SKM-1 (cell line): ENCODE measurements at regions not wholly inside any gene's neighbourhood (a gene's known extent, or its start where the extent isn't known, plus 50 kb on each side); places are given as distances from the start of the nearest gene placed in this dataset.
"Not testable (repeated sequence)": the region's sequence is repeated elsewhere in the genome, so short reads cannot be mapped to it uniquely, and the experiment has no call there.

Source experiments
- DNase-seq: peaks from one replicate; lab custom pipeline; 2025; ENCODE audit not compliant: unreplicated experiment; lab: John Stamatoyannopoulos, UW

DNA sequence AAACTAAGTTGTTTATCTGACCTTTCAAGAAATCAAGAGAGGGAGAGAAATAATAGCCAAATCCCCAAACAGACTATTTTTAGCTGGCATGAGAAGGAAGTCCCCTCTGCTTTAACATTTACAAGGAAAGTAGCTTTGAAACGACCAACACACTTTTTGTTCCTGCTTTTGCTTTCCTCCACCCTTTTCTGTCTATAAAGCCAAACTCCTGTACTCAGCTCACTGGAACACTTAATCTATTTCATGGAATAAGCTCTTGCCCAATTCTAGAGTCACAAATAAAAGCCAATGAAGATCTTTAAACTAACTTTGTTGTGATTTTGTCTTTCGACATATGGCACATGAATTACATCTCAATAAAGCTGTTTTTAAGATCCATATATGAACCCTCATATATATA, 86.8 kb upstream of the CCDC71L start:
- no peak for DNase-seq

DNA sequence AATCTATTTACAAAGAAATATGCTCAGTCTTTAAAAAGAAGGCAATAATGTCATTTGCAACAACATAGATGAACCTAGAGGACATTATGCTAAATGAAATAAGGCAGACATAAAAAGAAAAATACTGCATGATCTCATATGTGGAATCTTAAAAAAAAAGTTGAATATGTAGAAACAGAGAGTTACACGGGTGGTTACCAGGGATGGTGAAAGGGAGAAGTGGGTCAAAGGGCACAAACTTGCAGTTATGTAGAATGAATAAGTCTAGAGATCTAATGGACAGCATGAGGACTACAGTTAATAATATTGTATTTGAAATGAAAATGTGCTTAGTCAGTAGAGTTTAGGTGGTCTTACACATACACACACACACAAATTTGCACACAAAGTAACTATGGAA, 88.2 kb upstream of the CCDC71L start:
- no peak for DNase-seq

DNA sequence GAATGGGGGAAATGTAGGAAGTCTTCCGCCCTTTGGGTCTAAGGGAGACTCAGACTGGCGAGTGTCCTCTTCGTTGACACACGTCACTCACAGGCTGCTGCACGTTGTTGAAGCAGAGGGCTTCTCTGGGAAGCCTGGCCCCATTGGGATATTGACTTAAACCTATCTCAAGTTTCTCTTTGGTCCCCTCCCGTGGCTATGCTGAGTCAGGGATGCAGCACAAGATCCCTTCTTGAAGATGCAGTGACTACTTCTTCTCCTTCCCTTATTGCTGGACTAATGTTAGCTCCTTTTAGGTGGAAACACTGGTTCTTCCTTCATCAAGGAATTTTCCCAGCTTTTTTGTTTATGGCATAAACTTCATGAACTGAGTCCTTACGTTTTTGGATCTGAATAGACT, 89.8 kb upstream of the CCDC71L start:
- no peak for DNase-seq

DNA sequence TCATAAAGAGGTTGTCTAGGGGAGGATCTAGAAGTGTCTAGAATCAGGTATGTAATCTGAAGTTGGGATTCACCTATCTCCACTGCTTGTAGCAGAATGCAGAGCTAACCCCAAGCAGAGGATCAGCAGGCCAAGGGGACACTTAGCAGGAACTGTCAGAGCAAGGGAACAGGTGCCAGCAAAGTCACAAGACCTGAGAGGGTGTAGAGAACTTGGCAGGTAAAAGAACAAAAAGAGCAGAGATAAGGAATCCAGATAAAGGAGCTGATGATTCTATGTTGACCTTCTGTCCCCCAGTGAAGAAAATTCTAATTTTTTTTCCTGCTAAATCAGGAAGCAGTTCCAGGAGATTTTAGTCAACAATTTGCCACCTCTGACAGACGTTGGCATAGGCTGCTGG, 91.4 kb upstream of the CCDC71L start:
- DNase-seq: no peak

DNA sequence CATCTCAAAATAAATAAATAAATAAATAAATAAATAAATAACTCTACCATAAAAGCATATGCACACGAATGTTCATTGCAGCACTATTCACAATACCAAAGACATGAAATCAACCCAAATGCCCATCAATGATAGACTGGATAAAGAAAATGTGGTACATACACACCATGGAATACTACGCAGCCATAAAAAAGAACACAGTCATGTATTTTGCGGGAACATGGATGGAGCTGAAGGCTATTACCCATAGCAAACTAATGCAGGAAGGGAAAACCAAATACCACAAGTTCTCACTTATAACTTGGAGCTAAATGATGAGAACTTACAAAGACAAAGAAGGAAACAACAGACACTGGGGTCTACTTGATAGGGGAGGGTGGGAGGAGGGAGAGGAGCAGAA, 94.1 kb upstream of the CCDC71L start:
- not testable (repeated sequence) for DNase-seq

DNA sequence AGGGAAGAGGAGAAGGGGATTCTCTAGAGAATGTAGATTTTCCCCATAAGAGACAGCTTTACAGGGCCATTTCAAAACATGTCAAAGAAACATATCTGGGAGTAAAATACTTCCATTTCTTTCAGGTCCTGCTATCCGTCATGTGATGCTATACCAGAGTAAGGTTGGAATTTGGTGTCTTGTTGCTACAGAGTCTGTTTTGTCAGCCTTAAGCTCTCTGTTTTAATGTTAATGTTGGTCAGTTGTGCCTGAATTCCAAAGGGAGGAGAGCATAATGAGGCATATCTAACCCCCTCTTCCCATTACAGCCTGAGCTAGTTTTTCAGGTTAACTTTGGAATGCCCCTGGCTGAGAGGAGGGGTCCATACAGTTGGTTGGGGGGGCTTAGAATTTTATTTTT, 94.7 kb upstream of the CCDC71L start:
- no peak for DNase-seq

DNA sequence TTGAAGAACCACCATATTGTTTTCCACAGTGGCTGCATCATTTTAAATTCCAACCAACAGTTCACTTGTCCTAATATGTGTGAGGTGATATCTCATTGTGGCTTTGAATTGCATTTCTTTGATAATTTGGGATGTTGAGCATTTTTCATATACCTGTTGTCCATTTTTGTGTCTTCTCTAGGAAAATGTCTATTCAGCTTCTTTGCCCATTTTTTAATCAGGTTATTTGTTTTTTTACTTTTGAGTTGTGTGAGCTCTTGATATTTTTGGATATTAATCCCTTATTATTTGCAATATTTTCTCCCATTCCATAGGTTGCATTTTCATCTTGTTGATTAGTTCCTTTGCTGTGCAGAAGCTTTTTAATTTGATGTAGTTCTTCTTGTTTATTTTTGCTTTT, 95.1 kb upstream of the CCDC71L start:
- DNase-seq: no peak

DNA sequence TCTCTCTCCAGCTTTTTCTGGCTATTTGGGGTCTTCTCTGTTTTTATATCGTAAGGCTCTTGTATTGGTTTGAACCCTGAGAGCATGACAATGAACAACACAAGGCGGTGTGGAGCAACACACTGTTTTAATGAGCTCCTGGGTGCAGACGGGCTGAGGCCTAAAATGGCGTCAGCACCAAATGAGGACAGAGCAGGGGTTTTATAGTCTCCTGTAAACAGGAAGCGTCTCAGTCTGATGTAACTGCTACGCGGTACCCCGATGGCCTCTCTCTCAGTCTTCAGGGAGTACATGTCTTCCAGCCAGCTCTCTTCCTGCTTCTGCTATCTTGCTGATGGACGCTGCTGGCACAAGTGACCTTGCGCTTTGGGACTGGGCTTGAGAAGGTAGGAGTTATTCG, 95.9 kb upstream of the CCDC71L start:
- DNase-seq: no peak

DNA sequence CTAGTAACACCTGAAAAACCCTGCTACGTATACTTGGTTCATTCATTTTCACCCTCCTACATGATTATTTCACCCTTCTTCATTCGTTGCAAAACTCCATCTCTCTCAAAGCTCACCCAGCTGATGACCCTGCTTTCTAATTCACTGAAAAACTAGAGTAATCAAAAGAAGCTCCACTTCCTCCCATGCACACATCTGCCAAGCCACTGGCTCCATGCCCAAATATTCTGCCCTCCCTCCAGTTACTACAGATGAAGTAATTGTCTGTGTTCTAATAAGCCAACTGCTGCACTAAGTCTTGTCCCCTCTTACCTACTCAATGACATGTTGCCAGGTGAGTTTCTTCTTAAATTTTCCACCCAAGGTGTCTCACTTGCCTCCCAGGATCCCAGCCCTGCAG, 96.9 kb upstream of the CCDC71L start:
- no peak for DNase-seq

DNA sequence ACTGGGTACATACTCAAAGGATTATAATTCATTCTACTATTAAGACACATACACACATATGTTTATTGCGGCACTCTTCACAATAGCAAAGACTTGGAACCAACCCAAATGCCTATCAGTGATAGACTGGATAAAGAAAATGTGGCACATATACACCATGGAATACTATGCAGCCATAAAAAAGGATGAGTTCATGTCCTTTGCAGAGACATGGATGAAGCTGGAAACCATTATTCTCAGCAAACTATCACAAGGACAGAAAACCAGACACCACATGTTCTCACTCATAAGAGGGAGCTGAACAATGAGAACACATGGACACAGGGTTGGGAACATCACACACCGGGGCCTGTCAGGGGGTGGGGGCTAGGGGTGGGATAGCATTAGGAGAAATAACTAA, 101.9 kb upstream of the CCDC71L start:
- DNase-seq: not testable (repeated sequence)

DNA sequence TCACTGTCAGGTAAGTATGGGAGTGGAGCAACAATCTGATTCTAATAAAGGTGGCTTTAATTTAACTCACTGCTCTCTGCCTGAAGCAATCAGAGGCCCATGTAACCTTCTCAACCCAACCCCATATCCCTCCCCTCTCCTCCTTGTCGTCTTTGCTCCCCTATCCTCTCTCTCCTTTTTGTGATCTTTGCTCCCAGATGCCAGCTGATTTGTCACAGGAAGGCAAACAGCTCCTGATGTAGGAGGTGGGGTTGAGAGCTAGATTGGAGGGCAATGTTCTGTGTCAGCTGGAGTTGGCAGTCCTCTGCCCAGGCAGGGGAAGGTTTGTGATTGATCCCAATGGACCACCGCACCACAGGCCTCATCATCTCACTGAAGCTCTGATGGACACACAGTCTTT, 101.4 kb upstream of the PIK3CG start:
- DNase-seq: no peak

DNA sequence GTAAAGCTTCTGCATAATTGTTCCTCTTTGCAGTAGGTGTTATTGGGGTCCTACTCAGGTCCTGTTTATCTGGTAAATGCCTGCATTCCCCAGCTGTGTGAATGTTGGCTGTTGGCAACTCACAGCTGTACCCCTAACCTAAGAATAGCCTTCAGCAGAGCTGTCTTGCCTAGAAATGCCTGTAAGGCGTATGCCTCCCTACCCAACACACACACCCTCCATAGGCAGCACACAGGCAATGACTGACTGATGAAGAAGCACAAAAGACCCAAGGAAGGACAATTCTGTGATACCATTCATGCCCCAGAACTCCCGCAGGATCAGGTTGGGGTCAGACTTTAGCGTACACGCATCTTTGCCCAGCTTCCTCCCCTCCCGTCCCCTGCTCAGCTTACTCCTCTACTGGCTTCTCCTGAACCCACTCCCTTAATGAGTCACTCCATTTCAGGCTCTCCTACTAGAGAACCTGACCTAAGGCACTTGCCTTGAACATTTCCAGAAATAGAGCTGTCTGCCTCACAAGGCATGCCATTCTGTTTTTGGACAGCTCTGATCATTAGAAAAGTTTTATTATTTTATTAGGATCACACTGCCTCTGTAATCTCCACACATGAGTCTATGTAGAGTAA, 99.2 kb upstream of the PIK3CG start:
- DNase-seq: no peak

DNA sequence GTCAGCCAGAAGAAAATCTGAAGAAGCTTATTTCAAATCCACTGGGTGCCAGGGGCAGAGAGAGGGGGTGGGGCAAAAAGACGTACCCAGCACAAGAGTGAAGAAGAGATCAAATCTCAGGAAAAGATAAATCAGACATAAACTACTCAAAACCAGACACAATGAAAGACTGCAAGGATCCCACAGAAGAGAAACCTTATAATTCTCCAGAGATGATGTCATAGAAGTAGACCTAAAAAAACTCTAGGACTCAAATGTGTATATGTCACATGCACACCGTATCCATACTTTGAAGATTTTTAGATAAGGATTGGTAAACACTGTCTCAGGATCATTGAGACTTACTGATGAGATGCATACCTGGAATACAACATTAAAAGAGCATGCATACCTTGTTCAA, 98.5 kb upstream of the PIK3CG start:
- DNase-seq: no peak

DNA sequence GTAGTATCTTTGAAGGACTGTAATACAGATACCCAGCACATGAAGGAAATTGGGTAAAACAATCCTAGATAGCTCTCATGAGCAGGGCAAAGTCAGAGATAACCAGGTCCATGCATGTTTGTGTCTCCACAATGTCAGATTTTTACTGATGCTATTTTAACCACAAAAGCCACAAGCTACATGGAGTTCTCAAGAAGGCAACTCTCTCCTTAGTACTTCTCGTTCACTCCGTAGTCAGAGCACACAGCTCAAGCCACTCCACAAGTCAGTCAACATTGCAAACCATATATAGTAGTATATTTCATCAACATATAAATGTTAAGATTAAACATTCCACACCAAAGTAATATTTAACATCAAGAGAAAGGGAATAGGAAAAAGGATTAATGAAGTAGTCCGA, 98.0 kb upstream of the PIK3CG start:
- no peak for DNase-seq

DNA sequence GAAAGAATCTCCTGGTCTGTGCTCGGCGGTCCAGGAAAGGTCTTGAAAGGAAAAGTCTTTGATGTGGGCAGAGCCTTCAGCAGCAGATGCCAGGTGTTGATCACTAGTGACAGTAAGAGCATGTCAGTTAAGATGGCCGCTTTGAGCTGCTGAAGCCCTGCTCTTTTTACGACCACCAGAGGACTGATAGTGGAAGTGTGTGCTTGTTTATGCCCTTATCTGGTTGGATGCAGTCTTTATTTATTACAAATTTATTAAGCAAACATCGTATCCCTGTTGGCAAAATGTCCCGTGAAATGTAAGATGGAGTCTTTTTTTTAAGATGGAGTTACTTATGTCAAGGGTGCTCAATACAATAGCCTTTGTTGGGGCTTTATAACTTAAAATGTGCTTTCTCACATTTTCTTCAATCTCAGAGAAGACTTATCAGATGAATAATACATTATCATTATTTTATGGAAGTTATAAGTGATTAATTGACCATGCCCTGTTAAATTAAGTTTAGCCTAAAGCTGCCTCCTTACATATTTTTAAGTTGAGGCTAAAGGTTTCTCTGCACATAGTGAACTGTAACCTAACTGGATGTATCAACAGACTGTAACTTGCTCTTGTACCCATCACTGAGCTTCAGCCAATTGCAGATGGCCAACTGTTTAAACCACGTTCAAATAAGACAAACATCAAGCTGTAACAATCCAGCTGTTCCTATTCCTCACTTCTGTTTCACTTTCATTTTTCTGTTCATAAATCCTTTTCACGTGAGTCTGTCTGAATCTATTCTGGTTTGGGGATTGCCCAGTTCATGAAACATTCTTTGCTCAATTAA, 97.4 kb upstream of the PIK3CG start:
- DNase-seq: no peak

DNA sequence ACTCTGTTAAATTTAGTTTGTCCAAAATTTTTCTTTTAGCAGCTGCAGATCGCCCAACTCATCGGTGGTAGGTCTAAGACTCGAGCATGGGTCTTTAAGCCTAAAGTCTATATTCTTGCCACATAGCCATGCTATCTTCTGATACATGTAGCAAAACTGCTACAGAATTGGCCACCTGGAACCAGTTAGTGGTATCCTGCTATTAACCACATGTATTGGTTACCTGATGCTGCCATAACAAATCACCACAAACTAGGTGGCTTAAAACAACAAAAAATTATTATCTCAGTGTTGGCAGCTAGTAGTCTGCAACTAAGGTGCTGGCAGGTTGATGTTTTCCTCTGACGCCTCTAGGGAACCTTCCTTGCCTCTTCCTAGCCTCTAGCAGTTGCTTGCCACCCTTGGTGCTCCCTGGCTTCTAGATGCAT, 96.7 kb upstream of the PIK3CG start:
- DNase-seq: no peak

DNA sequence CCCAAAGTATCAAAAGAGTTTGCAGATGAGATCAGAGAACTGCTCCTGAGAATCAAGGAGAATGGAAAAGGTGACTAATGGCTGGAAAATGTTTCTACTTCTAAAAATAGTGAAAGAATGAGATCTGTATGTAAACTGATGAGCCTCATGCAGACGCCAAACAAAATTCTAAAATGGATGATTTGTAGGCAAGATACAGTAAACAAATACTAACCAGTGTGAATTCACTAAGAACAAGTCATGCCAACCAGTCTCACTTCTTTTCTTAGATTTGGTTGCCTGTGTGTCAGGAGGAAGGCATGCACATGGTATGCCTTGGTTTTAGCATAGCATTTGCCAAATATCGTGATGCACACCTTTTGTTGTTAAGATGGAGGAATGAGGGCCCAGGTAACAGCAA, 94.9 kb upstream of the PIK3CG start:
- no peak for DNase-seq

DNA sequence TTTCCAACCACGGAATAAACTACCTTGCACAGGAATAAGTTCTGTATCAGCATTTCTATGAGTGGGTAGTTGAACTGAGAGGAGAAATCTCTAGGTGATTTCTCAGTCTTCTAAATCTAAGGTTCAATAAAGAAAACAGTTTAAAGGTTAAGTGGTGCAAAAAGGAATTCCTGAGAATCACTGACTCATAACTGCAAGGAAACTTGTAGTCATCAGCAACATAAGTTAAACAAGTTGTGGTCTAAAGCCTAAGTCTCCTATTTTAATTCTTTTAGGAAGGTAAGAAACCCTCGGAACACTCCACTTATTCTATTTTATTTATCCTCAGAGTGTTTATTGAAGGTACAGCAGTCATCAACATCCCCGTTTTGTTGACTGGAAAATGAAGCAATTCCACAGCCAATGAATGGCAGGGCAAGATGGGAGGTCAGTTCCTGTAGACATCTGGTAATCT, 92.4 kb upstream of the PIK3CG start:
- DNase-seq: no peak

DNA sequence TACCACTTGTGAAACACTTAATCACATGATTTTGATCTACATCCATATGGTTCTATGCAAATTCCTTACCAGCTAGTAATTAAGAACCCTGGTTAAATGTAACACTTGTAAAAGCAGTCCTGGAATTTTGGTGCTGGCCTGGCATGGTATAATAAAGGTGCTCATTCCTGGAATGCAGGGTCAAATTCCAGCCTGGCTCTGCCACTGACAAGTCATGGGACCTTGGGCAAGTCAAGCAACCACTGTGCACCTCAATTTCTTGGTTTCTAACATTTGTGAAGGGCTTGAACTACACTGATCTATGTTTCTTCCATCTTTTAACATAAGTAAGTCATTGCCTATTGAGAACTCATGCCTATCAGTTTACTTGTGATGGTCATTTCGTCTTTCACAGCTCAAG, 91.9 kb upstream of the PIK3CG start:
- no peak for DNase-seq

DNA sequence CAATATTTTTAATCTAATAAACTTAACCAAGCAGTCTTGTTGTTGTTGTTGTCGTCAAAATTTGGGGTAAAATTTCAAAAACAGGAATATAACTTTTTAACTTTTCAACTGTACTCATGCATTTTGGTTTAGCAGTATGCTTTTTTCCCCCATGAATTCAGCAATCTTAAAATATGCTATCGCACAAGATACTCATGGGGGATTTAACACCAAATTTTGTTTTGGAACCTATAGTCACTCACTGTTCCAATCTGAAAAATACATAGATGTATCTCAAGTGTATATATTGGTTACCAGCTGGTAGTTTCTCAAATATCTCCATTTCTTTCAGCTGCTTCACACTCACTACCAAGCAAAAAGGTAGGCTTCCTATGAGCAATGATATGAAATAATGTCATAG, 91.4 kb upstream of the PIK3CG start:
- DNase-seq: no peak

DNA sequence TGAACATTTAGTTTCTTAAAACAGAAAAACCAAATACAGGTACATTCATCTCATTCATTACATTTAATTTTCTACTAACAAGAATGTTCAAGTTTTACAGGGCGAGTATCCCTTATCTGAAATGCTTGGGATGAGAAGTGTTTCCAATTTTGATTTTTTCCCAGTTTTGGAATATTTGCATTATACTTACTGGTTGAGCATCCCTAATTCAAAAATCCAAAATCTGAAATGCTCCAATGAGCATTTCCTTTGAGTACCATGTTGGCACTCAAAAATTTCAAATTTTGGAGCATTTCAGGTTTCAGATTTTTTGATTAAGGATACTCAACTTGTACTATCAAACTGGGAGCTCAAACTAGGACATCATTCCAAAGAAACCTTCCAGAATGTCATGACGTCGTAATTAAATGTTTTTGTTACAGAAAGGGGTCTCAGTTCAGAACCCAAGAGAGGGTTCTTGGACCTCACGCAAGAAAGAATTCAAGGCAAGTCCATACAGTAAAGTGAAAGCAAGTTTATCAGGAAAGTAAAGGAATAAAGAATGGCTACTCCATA, 90.8 kb upstream of the PIK3CG start:
- no peak for DNase-seq

DNA sequence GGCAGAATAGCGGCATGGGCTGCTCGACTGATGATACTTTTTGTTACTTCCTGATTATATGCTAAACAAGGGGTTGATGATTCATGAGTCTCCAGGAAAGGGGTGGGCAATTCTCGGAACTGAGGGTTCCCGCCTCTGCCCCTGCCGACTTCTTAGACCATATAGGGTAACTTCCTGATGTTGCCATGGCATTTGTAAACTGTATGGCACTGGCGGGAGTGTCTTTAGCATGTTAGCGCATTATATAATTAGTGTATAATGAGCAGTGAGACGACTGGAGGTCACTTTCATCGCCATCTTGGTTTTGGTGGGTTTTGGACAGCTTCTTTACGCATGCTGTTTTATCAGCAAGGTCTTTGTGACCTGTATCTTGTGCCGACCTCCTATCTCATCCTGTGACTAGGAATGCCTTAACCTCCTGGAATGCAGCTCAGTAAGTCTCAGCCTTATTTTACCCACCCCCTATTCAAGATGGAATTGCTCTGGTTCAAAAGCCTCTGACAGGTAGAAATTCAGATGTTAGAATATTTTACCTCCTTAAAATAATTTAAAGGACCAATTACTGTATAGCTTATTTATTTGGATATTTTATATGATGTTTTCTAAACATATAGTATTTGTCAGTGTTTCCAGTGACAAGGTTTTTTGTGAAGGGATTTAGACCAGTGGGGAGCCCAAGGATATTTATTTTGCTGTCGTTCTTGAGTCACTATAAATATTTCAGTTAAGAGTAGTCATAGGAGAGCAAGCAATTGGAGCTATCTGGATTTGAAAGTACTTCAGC, 90.1 kb upstream of the PIK3CG start:
- DNase-seq: no peak
